GM12874 (cell line): ENCODE measurements at regions not wholly inside any gene's neighbourhood (a gene's known extent, or its start where the extent isn't known, plus 50 kb on each side); places are given as distances from the start of the nearest gene placed in this dataset.

Source experiments
- TF ChIP-seq, protein P1 (sequence below): IDR thresholded peaks from 2 replicates; pipeline ENCODE4 v1.5.1; 2011; ENCODE audit warnings: low read depth, mild to moderate bottlenecking, control low read depth, low read length, moderate library complexity; ENCODE audit not compliant: insufficient read depth

GRCh38 chr11:116577273-116577672, 195.5 kb downstream of the BUD13 start:
- TF ChIP-seq, protein P1, sequence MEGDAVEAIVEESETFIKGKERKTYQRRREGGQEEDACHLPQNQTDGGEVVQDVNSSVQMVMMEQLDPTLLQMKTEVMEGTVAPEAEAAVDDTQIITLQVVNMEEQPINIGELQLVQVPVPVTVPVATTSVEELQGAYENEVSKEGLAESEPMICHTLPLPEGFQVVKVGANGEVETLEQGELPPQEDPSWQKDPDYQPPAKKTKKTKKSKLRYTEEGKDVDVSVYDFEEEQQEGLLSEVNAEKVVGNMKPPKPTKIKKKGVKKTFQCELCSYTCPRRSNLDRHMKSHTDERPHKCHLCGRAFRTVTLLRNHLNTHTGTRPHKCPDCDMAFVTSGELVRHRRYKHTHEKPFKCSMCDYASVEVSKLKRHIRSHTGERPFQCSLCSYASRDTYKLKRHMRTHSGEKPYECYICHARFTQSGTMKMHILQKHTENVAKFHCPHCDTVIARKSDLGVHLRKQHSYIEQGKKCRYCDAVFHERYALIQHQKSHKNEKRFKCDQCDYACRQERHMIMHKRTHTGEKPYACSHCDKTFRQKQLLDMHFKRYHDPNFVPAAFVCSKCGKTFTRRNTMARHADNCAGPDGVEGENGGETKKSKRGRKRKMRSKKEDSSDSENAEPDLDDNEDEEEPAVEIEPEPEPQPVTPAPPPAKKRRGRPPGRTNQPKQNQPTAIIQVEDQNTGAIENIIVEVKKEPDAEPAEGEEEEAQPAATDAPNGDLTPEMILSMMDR, result no peak

DNA sequence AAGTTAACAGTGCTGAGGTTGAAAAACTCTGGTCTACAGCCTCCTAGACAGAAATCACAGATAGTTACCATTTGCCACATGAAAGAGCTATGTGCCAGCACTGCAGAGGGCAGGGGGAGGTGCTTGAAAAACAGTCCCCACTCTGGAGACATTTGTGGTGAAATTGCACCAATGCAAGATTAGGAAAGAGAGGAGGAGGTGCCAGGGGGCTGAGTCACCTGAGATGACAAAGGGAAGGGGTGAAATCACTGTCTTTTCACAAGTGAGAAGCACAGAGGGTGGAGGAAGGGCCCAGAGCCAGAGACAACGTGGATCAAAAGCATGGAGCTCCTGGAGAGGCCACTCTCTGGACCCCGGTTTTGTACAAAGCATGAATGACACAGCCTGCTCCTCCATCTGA, 196.3 kb downstream of the BUD13 start:
- TF ChIP-seq, protein P1, result no peak

GRCh38 chr11:116567721-116568242, 205.0 kb downstream of the BUD13 start:
- TF ChIP-seq, protein P1, result no peak

GRCh38 chr11:116563712-116564047, 209.1 kb downstream of the BUD13 start:
- TF ChIP-seq, protein P1, result no peak

GRCh38 chr11:116563028-116563711, 209.6 kb downstream of the BUD13 start:
- TF ChIP-seq, protein P1, result no peak

DNA sequence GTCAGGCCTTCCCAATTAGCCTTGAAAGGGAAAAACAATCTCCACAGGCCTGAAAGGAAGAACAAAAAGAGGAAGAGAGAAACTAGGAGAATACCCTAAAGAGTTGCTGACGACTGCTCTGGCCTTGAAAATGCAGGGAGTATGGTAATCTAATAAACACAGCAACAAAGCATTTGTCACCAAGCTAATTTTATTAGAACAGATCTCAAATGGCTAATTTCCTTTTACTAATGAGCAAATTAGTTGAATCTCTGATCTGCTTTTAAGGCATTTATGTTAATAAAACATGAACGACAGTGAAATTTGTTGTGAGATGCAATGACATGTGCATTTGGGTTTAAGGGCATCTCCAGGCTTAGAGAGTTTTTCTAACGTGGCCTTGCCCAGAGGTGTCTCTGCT, 212.2 kb downstream of the BUD13 start:
- TF ChIP-seq, protein P1, result no peak

DNA sequence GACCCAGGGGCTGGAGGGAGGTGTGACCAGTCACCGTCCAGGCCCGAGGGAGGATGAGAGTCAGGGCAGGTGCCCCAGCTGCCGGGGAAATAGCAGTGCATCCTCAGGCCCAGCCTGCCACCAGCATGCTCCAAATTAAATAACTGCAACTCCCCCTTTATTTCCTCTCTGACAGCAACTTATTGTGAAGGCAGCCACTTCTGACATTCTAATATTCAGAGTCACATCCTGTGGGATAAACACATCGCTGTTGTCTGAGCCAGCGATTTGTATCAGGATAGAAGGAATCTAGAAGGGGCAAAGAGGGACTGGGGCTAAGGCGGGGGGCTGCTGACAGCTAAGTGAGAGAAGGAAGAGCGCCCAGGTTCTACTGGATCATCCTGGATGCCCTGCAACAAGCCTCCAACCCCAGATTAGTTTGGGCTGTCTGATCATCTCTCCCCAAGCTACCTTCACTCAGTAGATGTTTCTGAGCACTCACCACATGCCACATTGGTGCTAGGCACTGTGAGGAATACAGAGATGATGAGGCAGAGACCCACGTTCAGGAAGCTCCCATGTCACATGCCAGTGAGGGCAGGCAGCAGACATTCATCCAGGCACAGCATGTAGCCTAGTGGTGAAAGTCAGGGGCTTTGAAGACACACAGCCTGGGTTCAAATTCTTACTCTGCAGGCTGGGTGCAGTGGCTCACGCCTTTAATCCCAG, 214.1 kb downstream of the BUD13 start:
- TF ChIP-seq, protein P1, result no peak
